Stimulated activated CD4-positive, alpha-beta T cell treated with anti-CD3 and anti-CD28 coated beads, Interleukin-15, amount 100 ng/mL, for 24 hours (primary cell): ENCODE measurements at regions not wholly inside any gene's neighbourhood (a gene's known extent, or its start where the extent isn't known, plus 50 kb on each side); places are given as distances from the start of the nearest gene placed in this dataset.
A peak's percentile ranks its signal among the peaks of the same experiment; 100 is the strongest.
"Not testable (repeated sequence)": the region's sequence is repeated elsewhere in the genome, so short reads cannot be mapped to it uniquely, and the experiment has no call there.

Experiments
- DNase-seq: peaks from one replicate; pipeline ENCODE4 v3.0.0-alpha.2; 2020

DNA sequence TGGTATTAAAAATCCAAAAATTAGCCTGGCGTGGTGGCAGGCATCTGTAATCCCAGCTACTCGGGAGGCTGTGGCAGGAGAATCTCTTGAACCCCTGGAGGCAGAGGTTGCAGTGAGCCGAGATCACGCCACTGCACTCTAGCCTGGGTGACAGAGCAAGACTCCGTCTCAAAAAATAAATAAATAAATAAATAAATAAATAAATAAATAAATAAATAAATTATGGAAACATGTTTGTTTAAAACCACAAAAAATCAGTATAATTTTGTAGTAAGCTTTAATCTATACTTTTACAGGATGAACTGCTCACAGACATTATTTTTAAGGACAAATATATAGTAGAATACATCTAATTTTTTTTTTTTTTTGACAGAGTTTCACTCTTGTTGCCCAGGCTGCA, 521.3 kb upstream of the ATXN7L3B start:
- DNase-seq = not testable (repeated sequence)

DNA sequence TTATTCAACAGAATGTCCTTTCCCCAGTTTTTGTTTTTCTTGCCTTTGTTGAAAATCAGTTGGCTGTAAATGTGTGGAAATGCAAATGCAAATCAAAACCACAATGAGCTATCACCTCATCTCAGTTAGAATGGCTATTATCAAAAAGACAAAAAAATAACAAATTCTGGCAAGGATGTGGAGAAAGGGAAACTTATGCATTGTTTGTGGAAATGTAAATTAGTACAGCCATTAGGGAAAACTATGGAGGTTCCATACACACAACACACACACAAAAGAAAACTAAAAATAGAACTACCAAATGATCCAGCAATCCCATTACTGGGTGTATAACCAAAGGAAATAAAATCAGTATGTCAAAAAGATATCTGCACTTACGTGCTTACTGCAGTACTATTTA, 518.8 kb upstream of the ATXN7L3B start:
- no peak for DNase-seq

DNA sequence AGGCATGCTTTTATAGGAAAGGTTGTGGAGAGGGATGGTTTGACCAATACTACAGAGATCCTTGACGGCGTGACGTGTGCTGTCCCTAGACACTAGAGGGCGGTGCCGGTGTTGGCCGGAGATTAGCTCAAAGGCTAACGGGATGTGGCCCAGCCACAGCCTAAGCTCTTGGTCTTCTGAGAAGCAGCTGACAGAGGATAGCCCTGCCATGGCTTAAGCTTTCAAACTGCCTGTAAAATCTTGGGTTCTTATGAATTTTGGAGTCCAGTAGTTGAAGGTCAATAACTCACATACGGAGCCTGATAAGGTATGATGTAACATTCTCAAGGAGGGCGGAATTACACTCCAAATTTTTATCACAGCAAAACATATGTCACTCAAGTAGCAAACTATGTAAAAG, 515.7 kb upstream of the ATXN7L3B start:
- DNase-seq = peak; percentile 33

DNA sequence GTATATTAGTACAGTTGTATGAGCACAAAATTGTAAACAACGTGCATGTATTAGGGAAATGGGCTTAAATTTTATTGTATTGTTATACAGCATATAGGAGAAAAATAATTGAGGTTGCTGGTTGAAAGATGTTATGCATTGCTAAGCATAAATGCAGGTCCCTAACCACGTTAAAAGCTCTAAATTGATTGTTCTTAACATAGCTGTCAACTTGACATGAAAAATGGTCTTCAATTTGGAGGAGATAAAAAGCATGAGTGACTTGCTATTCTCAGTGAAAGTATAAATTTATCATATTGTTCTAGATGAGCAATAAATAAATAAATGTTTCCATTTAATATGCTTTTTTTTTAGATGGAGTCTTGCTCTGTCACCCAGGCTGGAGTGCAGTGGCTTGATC, 506.6 kb upstream of the ATXN7L3B start:
- DNase-seq = no peak

DNA sequence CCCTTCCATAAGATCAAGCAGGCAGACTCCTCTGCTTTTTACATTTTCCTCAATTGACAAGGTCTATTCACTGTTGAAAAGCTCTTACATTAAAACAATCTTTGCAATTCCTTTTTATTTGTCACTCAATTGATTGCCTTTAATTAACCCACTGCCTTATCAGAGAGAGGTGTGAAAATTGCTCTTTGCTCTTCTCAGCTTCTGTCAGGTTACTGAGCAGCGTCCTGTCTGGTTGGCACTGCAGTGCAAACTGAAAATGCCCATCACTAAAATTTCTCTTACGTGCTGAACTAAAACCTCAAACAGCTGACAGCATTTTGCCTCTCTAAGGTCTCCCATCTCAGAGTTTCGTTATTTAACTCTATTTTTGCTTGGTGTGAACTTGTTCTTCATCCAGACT, 504.1 kb upstream of the ATXN7L3B start:
- no peak for DNase-seq

DNA sequence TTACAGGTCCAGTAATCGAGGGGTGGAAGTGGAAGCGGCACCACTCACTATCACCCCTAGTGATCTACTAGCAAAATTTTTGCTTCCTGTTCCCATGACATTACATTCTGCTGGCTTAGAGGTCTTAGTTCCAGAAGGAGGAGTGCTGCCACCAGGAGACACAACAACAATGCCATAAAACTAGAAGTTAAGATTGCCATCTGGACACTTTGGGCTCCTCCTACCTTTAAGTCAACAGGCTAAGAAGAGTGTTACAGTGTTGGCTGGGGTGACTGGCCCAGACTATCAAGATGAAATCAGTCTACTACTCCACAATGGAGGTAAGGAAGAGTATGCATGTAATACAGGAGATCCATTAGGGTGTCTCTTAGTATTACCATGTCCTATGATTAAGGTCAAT, 498.5 kb upstream of the ATXN7L3B start:
- not testable (repeated sequence) for DNase-seq

DNA sequence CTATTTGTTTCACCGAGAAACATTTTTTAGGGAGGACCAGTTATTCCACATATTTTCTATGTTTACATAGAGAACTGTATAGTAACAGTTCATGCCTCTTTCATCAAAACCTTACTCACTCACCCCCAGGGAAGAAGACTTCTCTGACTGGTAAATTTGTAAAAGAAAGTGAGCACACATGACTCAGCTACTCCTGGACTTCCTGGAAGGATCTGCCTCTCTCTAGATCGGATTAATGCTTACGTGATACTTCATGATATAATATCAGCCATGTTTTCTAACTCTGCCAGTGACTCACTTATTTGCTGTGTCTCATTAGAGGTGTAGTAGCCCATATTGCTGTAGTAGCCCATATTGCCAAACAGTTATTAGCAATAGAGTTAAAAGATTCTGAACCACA, 494.3 kb upstream of the ATXN7L3B start:
- no peak for DNase-seq

DNA sequence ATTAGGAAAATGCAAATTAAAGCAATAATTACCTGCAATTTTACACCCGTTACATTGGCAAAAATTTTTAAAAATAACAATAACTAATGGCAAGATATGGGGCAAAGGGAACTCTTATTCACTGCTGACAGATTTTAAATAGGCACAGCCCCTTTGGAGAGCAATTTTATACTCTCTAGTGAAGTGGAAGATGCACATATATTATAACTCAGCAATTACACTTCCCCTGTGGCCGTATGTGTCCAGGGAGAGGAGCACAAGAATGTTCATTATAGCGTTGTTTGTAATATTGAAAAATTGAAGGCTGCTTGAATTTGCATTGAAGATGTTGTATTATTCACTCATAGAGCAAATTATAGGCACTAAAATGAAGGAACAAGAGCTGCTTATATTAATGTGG, 488.3 kb upstream of the ATXN7L3B start:
- no peak for DNase-seq

DNA sequence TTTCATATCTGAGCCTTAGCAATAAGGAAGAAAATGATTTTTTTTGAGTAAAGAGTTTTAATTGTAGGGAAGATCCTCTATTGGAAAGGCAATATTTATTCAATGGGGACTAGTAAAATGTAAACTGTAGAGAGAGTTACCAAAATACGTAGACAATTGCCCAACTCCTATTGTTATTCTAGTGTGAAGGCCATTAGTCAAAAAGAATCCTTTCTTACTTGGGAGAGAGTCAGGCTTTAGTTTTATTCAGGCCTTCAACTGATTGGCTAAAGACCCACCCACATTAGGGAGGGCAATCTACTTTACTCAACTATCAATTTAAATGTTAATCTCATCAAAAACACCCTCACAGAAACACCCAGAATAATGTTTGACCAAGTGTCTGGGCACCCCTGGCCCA, 485.8 kb upstream of the ATXN7L3B start:
- no peak for DNase-seq

DNA sequence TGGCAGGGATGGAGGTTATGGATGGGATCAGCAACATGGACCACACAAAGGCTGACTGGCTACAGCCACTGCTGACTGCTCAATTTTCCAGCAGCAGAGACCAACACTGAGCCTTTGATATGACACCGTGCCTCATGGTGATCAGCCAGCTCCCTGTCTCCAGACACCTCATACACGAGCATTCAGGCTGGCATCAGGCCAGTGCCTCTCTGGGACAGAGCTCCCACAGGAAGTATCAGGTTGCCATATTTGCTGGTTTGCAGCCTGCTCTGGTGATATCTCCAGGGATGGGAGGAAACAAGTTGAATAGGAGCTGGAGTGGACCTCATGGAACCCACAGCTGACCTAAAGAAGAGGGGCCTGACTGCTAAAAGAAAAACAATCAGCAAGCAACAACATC, 471.2 kb upstream of the ATXN7L3B start:
- no peak for DNase-seq

DNA sequence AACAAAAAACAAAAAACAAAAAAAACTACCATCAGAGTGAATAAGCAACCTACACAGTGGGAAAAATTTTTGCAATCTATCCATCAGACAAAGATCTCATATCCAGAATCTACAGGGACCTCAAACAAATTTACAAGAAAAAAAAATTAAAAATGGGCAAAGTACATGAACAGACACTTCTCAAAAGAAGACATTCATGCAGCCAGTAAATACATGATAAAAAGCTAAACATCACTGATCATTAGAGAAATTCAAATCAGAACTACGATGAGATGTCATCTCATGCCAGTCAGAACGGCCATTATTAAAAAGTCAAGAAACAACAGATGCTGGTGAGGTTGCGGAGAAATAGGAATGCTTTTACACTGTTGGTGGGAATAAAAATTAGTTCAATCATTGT, 466.5 kb upstream of the ATXN7L3B start:
- DNase-seq = no peak

DNA sequence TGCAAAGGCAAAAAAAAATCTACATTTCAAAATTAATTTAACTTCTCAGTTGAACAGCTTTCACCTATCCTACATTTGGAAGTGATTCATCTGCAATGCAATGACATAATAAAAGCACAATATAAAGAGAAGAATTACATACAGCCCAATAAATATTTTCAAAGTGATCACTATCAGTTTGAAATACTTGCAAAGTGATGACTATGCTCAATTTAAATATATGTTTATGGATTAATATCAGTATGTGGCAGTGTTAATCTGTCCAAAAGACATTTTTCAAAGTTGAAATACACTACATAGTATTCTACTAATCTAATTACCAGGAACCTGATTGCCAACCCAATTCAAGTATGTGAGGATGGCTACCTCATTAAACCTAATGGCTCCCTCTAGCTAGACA, 460.7 kb upstream of the ATXN7L3B start:
- no peak for DNase-seq

DNA sequence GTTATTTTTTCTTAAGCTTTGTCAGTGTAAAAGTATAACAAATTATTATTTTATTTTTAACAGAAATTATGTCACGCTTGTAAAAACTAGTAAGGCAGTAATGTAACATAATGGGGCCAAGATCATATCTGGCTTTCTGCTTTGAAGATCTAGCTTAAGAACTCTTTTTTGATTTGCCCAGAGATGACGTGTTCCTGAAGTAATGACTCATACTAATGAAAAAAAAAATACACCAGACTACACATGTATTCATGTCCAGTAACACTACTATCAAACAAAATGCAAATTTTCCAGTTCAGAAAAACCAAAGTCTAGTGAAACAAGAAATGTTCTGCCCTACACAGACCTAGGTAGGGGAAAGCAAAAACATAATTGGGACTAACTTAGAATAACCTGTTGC, 432.2 kb upstream of the ATXN7L3B start:
- no peak for DNase-seq

DNA sequence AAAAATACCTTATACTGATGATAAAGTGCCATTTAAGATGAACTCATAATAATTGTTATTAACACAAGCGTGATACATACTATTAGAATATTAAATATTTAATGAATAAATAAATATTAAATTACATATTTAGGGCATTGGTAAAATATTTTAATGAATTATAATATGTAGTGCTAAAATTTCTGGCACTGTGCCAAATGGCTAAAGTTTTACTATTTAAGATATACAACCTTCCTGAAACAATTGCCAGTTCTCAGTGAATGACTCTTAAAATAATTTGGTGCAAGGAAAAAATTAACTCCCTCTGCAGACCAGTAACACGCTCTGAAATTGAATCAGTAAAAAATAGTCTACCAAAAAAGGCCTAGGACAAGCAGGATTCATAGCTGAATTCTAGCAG, 428.9 kb upstream of the ATXN7L3B start:
- DNase-seq = no peak

DNA sequence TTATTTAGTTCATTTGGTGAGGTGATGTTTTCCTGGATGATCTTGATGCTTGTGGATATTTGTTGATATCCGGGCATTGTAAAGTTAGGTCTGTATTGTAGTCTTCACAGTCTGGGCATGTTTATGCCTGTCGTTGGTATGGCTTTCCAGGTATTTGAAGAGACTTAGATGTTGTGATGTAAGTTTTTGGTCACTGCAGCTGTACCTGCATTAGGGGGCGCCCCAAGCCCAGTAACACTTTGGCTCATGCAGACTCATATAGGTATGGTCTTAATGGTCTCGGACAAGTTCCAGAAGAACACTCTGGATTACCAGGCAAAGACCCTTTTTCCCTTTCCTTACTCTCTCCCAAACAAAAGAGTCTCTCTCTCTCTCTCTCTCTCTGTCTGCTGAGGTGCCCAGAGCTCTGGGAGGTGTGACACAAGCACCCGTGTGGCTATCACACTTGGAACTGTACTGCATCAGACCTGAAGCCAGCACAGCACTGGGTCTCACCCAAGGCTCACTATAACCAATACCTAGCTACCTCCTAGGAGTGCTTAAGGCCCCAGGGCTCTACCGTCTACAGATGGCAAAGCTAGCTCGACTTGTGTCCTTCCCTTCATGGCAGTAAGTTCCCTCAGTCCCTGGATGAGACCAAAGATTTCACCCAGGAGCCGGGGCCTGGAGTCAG, 425.8 kb upstream of the ATXN7L3B start:
- peak; percentile 2 for DNase-seq

DNA sequence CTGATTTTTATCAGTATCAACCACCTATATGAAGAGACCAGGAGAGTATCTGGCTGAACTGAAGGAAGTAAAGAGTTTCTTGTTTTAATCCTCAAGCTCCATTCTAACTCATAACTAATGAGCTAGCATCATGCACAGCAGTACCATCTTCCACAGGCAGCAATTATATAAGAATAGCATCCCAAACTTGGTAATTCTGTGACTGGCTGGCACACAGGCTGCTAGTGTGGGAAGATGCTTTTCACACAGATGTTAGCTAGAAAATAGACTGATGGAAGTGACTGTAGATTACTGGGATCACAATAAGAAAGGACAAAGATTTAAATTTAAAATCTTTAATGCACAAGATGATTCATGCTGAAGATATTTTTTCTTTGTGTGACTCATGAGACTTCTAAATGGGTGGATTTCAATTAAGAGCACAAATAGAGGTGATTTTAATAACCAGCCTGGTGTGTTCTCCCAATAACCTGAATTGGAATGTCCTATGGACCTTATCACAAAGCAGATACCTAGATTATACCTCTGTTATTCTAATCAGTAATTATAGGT, 417.7 kb upstream of the ATXN7L3B start:
- DNase-seq = no peak

DNA sequence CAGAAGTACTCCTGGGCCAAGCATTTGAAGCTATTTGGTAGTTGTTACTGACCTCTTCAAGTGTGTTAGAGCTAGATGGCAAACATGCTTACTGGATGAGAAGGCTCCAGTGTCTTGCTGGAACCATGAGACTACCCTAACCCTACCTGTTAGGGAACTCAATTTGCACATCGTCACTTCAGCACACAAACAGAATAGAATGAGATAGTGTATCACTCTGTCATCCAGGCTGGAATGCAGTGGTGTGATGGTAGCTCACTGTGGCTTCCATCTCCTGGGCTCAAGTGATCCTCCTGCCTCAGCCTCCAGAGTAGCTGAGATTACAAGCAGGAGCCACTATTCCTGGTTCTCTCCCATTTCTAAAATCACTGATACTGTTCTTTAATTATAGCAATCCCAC, 417.0 kb upstream of the ATXN7L3B start:
- DNase-seq = no peak

DNA sequence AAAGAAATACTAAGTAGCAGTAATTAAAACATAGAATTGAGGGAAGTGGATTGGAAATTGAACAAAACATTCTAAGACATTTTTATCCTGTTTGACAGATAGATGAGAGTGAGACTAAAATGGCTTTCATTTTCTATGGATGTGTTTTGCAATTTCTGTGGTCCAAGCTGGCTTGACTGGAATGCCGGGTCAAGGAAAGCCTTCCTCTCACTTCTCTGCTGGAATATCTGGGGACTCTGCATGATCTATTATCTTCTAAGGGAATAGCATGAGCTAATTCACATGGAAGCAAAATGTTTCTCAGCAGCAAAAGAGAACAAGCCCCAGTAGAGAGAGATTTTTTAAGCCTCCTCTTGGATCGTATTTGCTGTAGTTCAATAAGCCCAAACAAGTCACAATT, 407.9 kb upstream of the ATXN7L3B start:
- DNase-seq = no peak

DNA sequence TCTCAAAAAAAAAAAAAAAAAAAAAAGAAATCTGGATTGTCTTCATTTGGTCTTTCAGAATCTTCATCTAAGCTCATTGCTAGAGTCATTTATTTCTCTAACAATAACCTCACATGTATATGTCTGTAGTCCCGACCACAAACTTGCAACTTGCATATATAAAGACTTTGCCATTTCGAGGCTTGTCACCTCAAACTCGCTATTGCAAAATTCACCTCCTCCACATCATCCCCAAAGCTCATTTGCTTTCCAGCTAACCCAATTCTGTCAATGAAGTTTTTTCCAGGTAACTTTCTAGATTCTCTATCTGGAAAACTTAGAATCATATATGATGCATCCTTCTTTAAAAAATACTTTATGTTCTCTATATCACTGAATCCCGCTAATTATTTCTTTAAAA, 393.2 kb upstream of the ATXN7L3B start:
- no peak for DNase-seq

DNA sequence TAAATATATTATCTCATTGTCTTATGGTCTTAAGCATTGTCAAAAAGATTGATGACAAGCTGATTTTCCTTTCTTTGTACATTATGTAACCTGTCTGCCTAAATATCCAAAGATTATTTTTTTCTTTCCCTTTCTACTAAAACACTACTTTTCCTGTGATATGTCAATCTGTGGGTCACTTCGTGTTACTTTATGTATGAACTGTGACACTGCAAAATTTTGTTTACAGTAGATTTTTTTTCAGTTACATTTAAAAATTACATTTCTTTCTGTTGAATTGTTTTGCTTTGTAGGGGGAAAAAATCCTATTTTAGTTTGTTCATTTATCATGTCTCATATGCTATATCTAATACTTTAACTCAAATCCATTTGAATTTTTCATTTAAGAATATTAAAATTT, 392.3 kb upstream of the ATXN7L3B start:
- no peak for DNase-seq

DNA sequence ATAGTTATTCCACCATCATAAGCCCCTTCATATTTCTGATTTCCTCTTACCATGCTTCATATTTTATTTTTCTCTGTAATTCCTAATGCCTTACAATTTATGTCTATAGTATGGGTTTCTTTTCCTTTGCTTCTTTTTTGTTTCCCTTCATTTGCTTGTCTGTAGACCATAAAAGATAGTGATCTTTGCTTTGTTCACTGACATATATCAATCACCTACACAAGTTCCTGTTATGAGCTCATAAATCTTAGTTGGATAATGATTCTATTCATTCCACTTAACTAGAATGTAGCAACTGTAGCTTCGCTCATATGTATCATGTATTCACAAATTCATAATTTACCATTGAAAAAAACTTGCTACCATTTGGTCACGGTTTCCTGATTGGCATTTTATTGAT, 388.8 kb upstream of the ATXN7L3B start:
- DNase-seq = no peak

DNA sequence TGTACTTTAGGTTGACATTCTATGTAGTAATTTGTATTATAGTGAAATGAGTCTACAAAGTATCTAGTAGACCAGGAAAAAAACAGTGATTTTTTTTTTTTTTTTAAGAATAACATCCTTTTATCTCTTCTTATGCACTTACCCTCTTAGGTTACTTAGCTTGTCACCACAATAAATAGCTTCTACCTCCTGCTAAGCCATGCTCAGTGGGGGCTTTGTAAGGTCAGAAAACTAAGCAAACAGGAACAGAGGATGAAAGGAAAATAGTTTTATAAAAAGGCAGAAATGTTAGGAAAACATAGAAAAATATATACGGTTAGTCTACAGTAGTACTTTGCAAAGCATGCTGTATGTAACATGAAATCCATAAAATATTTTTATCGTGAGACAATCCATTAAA, 385.3 kb upstream of the ATXN7L3B start:
- no peak for DNase-seq

DNA sequence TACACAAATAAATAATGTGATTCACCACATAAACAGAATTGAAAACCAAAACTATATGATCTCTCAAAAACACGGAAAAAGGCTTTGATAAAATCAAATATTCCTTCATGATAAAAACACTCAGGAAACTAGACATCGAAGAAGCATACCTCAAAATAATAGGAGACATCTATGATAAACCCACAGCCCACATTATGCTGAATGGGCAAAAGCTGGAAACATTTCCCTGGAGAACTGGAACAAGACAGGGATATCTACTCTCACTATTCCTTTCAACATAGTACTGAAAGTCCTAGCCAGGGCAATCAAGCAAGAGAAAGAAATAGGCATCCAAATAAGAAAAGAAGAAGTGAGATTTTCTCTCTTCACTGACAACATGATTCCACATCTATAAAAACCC, 371.5 kb upstream of the ATXN7L3B start:
- DNase-seq = no peak

DNA sequence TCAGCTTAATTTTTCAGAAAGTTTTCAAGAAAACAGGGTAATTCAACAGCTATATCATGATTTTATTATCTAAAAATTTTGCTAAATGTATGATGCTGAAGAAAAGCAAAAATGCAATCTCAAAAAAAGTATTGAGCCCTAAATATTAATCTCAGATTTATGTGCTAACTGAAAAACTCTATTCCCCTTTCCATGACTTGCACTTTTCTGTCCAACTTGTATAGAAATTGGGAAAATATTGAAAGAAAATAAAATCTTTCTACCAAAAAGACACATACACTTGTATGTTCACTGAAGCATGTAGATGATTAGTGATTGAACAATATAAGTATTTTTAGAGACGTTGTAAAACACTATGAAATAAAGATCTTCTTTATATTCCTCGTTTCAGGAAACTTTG, 368.0 kb upstream of the ATXN7L3B start:
- no peak for DNase-seq
